Sigmoid colon (tissue), 4 donors: ENCODE measurements at regions not wholly inside any gene's neighbourhood (a gene's known extent, or its start where the extent isn't known, plus 50 kb on each side); places are given as distances from the start of the nearest gene placed in this dataset.

Source experiments
- CTCF ChIP-seq, 4 experiments: fragments of 450-650 bp in 3 of 4; fragments of 200-600 bp in 1 of 4; IDR thresholded peaks; one replicate each; pipeline ENCODE4 v1.5.1; 2016 to 2019; ENCODE audit warnings: antibody characterized with exemption in 4 of 4, mild to moderate bottlenecking in 3 of 4, moderate library complexity in 2 of 4
- EP300 ChIP-seq, 4 donors: sonication (generic); formaldehyde crosslinking; IDR thresholded peaks; one replicate each; pipeline ENCODE4 v1.6.1; 2017; ENCODE audit warnings: antibody characterized with exemption in 4 of 4
- POLR2A ChIP-seq, 2 donors: fragments of 450-650 bp; IDR thresholded peaks; one replicate each; pipeline ENCODE4 v1.6.1; 2016; ENCODE audit warnings: antibody characterized with exemption in 2 of 2, mild to moderate bottlenecking in 2 of 2, moderate library complexity in 2 of 2
- POLR2AphosphoS5 ChIP-seq, 4 donors: sonication (generic); formaldehyde crosslinking; IDR thresholded peaks; one replicate each; pipeline ENCODE4 v1.6.1; 2017; ENCODE audit warnings: antibody characterized with exemption in 4 of 4

- TF ChIP-seq CTCF (IDR thresholded peaks at IDR 0.05): no peak
- TF ChIP-seq POLR2A (IDR thresholded peaks at IDR 0.05): no peak
- TF ChIP-seq POLR2AphosphoS5 (IDR thresholded peaks at IDR 0.05): no peak
- TF ChIP-seq EP300 (IDR thresholded peaks at IDR 0.05): no peak
Measured at GRCh38 chr12:67925077-67925476, 64.2 kb upstream of the IFNG-AS1 start.
